C4-2B (cell line): ENCODE measurements at regions not wholly inside any gene's neighbourhood (a gene's known extent, or its start where the extent isn't known, plus 50 kb on each side); places are given as distances from the start of the nearest gene placed in this dataset.

ENCODE experiments used
- H3K27ac ChIP-seq: fragments of 450-650 bp; 2 replicates; pipeline ENCODE4 v1.5.1; 2017
- CTCF ChIP-seq: fragments of 450-650 bp; conservative IDR thresholded peaks from 2 replicates; pipeline ENCODE4 v1.5.1; 2017; ENCODE audit warnings: mild to moderate bottlenecking
- ZFX ChIP-seq: fragments of 450-650 bp; IDR thresholded peaks from 2 replicates; pipeline ENCODE4 v1.6.1; 2017

GRCh38 chr7:34330308-34330707, 327.7 kb upstream of the NPSR1 start:
- H3K27ac ChIP-seq = no peak overlapping the region
- TF ChIP-seq CTCF = no peak
- no peak for TF ChIP-seq ZFX

- no peak overlapping the region for H3K27ac ChIP-seq
- TF ChIP-seq CTCF (no peak), ZFX (no peak)
Observed at GRCh38 chr7:34331102-34331501, 326.9 kb upstream of the NPSR1 start.

GRCh38 chr7:34332006-34332405, 326.0 kb upstream of the NPSR1 start:
- H3K27ac ChIP-seq = no peak overlapping the region
- TF ChIP-seq ZFX = no peak
- TF ChIP-seq CTCF = no peak

- TF ChIP-seq ZFX (no peak), CTCF (no peak)
- no peak overlapping the region for H3K27ac ChIP-seq
Observed at GRCh38 chr7:34333184-34333583, 324.8 kb upstream of the NPSR1 start.

- TF ChIP-seq ZFX = no peak
- TF ChIP-seq CTCF = no peak
- no peak overlapping the region for H3K27ac ChIP-seq
Observed at GRCh38 chr7:34333925-34334324, 324.1 kb upstream of the NPSR1 start.

GRCh38 chr7:34337163-34337562, 320.9 kb upstream of the NPSR1 start:
- TF ChIP-seq ZFX (no peak), CTCF (no peak)
- no peak overlapping the region for H3K27ac ChIP-seq

- TF ChIP-seq ZFX = no peak
- no peak for TF ChIP-seq CTCF
- no peak overlapping the region for H3K27ac ChIP-seq
Observed at GRCh38 chr7:34338961-34339526, 319.0 kb upstream of the NPSR1 start.
